Ovary (tissue), 7 donors: ENCODE measurements at regions not wholly inside any gene's neighbourhood (a gene's known extent, or its start where the extent isn't known, plus 50 kb on each side); places are given as distances from the start of the nearest gene placed in this dataset.

Experiments used
- DNase-seq, 5 donors: peaks; one replicate each; pipeline ENCODE4 v3.0.0-alpha.2; 2019 to 2020
- H3K27ac ChIP-seq, 2 donors: fragments of 200-600 bp; one replicate each; pipeline versions ENCODE4 v1.5.1 to v1.8.0; 2019 to 2022
- H3K27me3 ChIP-seq: fragments of 200-600 bp; one replicate; pipeline ENCODE4 v1.8.0; 2022
- H3K36me3 ChIP-seq: fragments of 200-600 bp; sonication (generic); one replicate; pipeline ENCODE4 v1.5.1; 2019
- H3K4me1 ChIP-seq: one replicate; pipeline ENCODE4 v1.8.1; 2013; ENCODE audit warnings: mild to moderate bottlenecking, moderate library complexity; ENCODE audit not compliant: insufficient read depth
- H3K4me3 ChIP-seq: fragments of 200-600 bp; sonication (generic); one replicate; pipeline ENCODE4 v1.5.1; 2017
- H3K9me3 ChIP-seq, 2 donors: fragments of 200-600 bp in 1 of 2; sonication (generic) in 1 of 2; one replicate each; pipeline versions ENCODE4 v1.5.1 to v1.8.1; 2013 to 2019; ENCODE audit warnings: mild to moderate bottlenecking in 1 of 2, moderate library complexity in 1 of 2
- EP300 ChIP-seq: sonication (generic); formaldehyde crosslinking; IDR thresholded peaks from one replicate; pipeline ENCODE4 v1.6.1; 2017; ENCODE audit warnings: antibody characterized with exemption
- POLR2A ChIP-seq: fragments of 450-650 bp; IDR thresholded peaks from one replicate; pipeline ENCODE4 v1.6.1; 2017; ENCODE audit warnings: antibody characterized with exemption, mild to moderate bottlenecking, moderate library complexity
- WGBS, 3 donors: extraction: QIAGEN DNeasy Blood & Tissue Kit in 1 of 3; methylation state at CpG; one replicate each; pipeline versions ENCODE4 v1.1.5 to v1.1.7; 2013 to 2017; 5-methylcytosine and 5-hydroxymethylcytosine counted together
- intact Hi-C, 4 donors: fragments of 100-400 bp; cut with DNase I; formaldehyde crosslinking; loops; one replicate each; pipeline versions ENCODE4 v1.11.0 to v1.15.1; 2022 to 2023
- TF ChIP-seq, protein P1 (sequence below), 3 donors: fragments of 450-650 bp in 2 of 3; fragments of 200-600 bp in 1 of 3; IDR thresholded peaks; one replicate each; pipeline versions ENCODE4 v1.5.1 to v1.8.0; 2016 to 2022; ENCODE audit warnings: antibody characterized with exemption in 3 of 3, mild to moderate bottlenecking in 1 of 3
- donor health status: DM: no; HTN: no; CAD: no; lungs with moderate emphysema.
- donor health status: DM: no; HTN: no; CAD: no.
- donor health status: Bipolar disorder and iron deficiency.
- donor health status: DM: no; HTN: no; CAD: no.
- donor health status: DM: yes; HTN: yes; CAD: no.

DNA sequence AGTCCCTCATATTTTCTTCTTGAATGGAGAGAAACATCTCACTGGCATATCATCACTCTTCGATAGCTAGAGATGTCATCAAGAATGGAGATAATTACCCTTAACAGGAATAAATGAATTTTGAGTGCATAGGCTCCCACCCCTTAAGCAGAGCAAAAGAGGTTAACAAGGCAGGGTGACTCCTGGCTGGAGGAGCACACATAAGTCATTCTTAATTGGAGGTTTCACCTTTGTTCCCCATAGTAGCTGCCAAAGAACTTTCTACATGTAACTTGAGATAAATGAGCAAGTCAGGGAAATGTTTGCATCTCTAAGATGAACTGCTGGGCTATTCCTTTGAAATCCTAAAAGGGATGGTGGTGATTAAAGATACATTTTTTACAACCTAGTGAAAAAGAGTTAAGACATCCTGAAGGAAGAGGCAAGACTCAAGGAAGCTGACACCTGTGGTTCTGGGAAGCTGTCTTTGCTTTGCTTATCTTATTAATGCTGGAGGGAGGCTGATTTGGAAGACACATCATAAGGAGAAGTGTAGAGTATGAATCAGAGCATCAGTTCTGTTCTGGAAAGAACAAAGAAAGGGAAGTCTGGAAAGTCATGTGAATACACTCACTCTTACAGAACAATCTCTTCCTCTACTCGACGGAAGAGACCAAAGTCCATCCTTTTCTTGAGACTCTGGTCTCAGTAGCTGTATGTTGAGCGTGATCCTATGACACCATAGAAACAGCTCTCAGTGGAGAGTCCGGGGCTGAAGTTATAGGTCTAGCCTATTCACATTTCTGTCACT lies 326.3 kb downstream of the OSTF1 start:
- Histone ChIP-seq H3K4me3 (no peak overlapping the region), H3K4me1 (no peaks in the 10 kb centered on the region), H3K9me3 (no peaks in the 10 kb centered on the region), H3K27ac (no peak overlapping the region), H3K27me3 (no peaks in the 10 kb centered on the region), H3K36me3 (no peaks in the 10 kb centered on the region)
- no peak for DNase-seq
- intact Hi-C loops, result no loop called here
- TF ChIP-seq EP300, result no peak
- TF ChIP-seq, protein P1, sequence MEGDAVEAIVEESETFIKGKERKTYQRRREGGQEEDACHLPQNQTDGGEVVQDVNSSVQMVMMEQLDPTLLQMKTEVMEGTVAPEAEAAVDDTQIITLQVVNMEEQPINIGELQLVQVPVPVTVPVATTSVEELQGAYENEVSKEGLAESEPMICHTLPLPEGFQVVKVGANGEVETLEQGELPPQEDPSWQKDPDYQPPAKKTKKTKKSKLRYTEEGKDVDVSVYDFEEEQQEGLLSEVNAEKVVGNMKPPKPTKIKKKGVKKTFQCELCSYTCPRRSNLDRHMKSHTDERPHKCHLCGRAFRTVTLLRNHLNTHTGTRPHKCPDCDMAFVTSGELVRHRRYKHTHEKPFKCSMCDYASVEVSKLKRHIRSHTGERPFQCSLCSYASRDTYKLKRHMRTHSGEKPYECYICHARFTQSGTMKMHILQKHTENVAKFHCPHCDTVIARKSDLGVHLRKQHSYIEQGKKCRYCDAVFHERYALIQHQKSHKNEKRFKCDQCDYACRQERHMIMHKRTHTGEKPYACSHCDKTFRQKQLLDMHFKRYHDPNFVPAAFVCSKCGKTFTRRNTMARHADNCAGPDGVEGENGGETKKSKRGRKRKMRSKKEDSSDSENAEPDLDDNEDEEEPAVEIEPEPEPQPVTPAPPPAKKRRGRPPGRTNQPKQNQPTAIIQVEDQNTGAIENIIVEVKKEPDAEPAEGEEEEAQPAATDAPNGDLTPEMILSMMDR (IDR thresholded peaks at IDR 0.05), result no peak
- TF ChIP-seq POLR2A, result no peak
- 56 to 71% (median 67%) methylated on average over 5 of the region's 5 CpGs for WGBS, 3 donors

DNA sequence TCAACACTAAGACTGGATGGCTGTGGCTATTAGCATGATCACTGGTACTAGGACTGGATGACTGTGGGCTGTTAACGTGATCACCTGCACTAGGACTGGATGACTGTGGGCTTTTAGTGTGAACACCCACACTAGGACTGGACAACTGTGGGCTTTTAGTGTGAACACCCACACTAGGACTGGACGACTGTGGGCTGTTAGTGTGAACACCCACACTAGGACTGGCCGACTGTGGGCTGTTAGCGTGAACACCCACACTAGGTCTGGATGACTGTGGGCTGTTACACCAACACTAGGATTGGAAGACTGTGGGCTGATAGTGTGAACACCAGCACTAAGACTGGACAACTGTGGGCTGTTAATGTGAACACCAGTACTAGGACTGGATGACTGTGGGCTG lies 329.2 kb downstream of the OSTF1 start:
- Histone ChIP-seq H3K9me3 (no peaks in the 10 kb centered on the region), H3K27ac (no peak overlapping the region), H3K4me3 (no peak overlapping the region), H3K27me3 (no peaks in the 10 kb centered on the region), H3K36me3 (no peaks in the 10 kb centered on the region), H3K4me1 (no peaks in the 10 kb centered on the region)
- TF ChIP-seq, protein P1 (IDR thresholded peaks at IDR 0.05), result no peak
- no peak for TF ChIP-seq POLR2A
- TF ChIP-seq EP300, result no peak
- 96 to 97% (median 96%) methylated on average over 4 of the region's 4 CpGs for WGBS, 3 donors
- DNase-seq, result no peak
- intact Hi-C loops, result no loop called here

DNA sequence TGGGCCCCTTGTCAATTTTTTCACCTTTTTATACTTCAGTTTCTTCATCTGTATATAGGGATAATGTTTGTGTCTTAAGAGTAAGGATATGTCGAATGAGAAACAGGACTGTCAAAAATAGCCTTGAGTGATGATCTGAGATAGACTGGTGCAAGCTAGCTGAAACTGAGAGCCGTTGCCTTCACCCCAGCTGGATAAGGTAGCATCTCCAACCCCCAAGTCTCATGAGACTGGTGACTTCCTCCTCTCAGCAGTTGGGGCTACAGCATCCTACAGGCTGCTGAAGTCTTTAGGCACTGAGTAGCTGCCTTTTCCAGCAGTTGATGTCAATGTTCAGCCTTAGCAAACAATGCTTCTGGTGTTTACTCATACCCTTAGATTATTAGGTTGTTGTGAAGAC lies 330.2 kb downstream of the OSTF1 start:
- Histone ChIP-seq H3K9me3 (no peaks in the 10 kb centered on the region), H3K27me3 (no peaks in the 10 kb centered on the region), H3K4me1 (no peaks in the 10 kb centered on the region), H3K36me3 (no peaks in the 10 kb centered on the region), H3K4me3 (no peak overlapping the region), H3K27ac (no peak overlapping the region)
- DNase-seq, result no peak
- intact Hi-C loops, result no loop called here
- WGBS, 3 donors, result 80 to 82% (median 81%) methylated on average over 2 of the region's 2 CpGs
- no peak for TF ChIP-seq POLR2A
- TF ChIP-seq EP300, result no peak
- TF ChIP-seq, protein P1 (IDR thresholded peaks at IDR 0.05), result no peak

DNA sequence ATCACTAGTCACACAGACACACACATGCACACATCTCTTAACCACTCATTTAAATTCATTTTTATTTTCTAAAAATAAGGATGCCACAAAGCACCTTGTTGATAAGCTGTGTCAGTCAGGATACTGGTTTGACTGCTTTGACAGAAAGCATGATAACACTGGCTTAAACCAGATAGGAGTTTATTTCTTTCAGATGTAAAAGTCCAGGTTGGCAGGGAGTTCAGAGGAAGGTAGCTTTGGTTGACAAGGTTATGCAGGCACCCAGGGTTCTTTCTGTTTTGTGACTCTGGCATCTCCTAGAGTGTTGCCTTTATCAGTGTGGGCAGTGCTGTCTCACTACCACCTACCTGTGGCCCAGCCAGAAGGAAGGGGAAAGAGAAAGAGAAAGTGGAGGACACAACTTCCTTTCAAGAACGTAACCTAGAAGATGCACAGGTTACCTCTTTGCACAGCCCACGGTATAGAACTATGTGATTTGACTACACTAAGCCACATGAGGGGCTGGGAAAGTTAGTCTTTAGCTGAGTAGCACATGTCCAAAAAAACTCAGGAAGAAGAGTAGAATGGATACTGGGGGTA lies 334.7 kb downstream of the OSTF1 start:
- intact Hi-C loops, result no loop called here
- no peak overlapping the region for H3K27ac ChIP-seq
- WGBS, 3 donors, result 93 to 96% (median 96%) methylated on average over 2 of the region's 2 CpGs
- H3K4me3 ChIP-seq, result no peak overlapping the region
- DNase-seq, result no peak
- H3K4me1 ChIP-seq, result peaks cover 2% of the 10 kb centered on the region
- no peaks in the 10 kb centered on the region for H3K9me3 ChIP-seq
- H3K36me3 ChIP-seq, result no peaks in the 10 kb centered on the region
- no peak for TF ChIP-seq POLR2A
- TF ChIP-seq, protein P1 (IDR thresholded peaks at IDR 0.05), result no peak
- TF ChIP-seq EP300, result no peak
- H3K27me3 ChIP-seq, result no peaks in the 10 kb centered on the region
